Tibial artery (tissue), 4 donors: ENCODE measurements at regions not wholly inside any gene's neighbourhood (a gene's known extent, or its start where the extent isn't known, plus 50 kb on each side); places are given as distances from the start of the nearest gene placed in this dataset.
"Not testable (repeated sequence)": the region's sequence is repeated elsewhere in the genome, so short reads cannot be mapped to it uniquely, and the experiment has no call there.

Experiments used
- DNase-seq, 2 donors: peaks; one replicate each; pipeline ENCODE4 v3.0.0-alpha.2; 2019
- H3K27ac ChIP-seq, 2 donors: fragments of 200-600 bp; sonication (generic) in 1 of 2; 1 replicate in 1 of 2; 2 replicates in 1 of 2; pipeline ENCODE4 v1.5.1; 2018 to 2019; ENCODE audit warnings: mild to moderate bottlenecking in 1 of 2
- H3K27me3 ChIP-seq, 2 donors: fragments of 200-600 bp; sonication (generic) in 1 of 2; one replicate each; pipeline versions ENCODE4 v1.5.1 to v1.6.0; 2016 to 2019
- H3K36me3 ChIP-seq, 3 donors: fragments of 200-600 bp; sonication (generic) in 2 of 3; one replicate each; pipeline ENCODE4 v1.5.1; 2016 to 2019; ENCODE audit warnings: mild to moderate bottlenecking in 2 of 3
- H3K4me1 ChIP-seq, 4 donors: fragments of 200-600 bp; sonication (generic) in 2 of 4; 1 replicate in 3 of 4; 2 replicates in 1 of 4; pipeline ENCODE4 v1.5.1; 2016 to 2019
- H3K4me3 ChIP-seq, 2 donors: fragments of 200-600 bp; sonication (generic) in 1 of 2; 1 replicate in 1 of 2; 2 replicates in 1 of 2; pipeline ENCODE4 v1.5.1; 2018 to 2019; ENCODE audit warnings: mild to moderate bottlenecking in 2 of 2
- H3K9me3 ChIP-seq, 3 donors: fragments of 200-600 bp; sonication (generic) in 1 of 3; one replicate each; pipeline ENCODE4 v1.5.1; 2016 to 2019
- CTCF ChIP-seq, 2 experiments: fragments of 200-600 bp in 1 of 2; fragments of 450-650 bp in 1 of 2; IDR thresholded peaks; one replicate each; pipeline ENCODE4 v1.5.1; 2017 to 2019; ENCODE audit warnings: antibody characterized with exemption in 2 of 2, mild to moderate bottlenecking in 1 of 2, moderate library complexity in 1 of 2
- intact Hi-C: fragments of 100-400 bp; cut with DNase I; formaldehyde crosslinking; loops from one replicate; pipeline ENCODE4 v1.15.0; 2023; ENCODE audit warnings: low total_unique reads

GRCh38 chr1:143665606-143666005, 306.2 kb downstream of the FAM72C start:
- peaks cover 0 to 10% of the 10 kb centered on the region in 2 donors for H3K27me3 ChIP-seq
- H3K36me3 ChIP-seq, result no peaks in the 10 kb centered on the region
- no peak for DNase-seq
- H3K4me1 ChIP-seq, result peaks cover 0 to 9% (median 0%) of the 10 kb centered on the region in 4 donors
- no peak overlapping the region for H3K27ac ChIP-seq
- TF ChIP-seq CTCF (IDR thresholded peaks at IDR 0.05), result no peak
- H3K9me3 ChIP-seq, result peaks cover 0 to 14% (median 0%) of the 10 kb centered on the region in 3 donors
- intact Hi-C loops, result no loop called here
- no peak overlapping the region for H3K4me3 ChIP-seq

- H3K36me3 ChIP-seq, H3K4me1 ChIP-seq, H3K27ac ChIP-seq, H3K4me3 ChIP-seq, intact Hi-C loops, H3K9me3 ChIP-seq, DNase-seq: not testable (repeated sequence)
- peaks cover 0 to 13% of the 10 kb centered on the region in 2 donors for H3K27me3 ChIP-seq
Measured at GRCh38 chr1:143663056-143663455, 308.7 kb downstream of the FAM72C start.

- H3K36me3 ChIP-seq, result no peaks in the 10 kb centered on the region
- TF ChIP-seq CTCF (IDR thresholded peaks at IDR 0.05), result no peak
- no peaks in the 10 kb centered on the region for H3K9me3 ChIP-seq
- peaks cover 0 to 13% of the 10 kb centered on the region in 2 donors for H3K27me3 ChIP-seq
- no peak overlapping the region for H3K27ac ChIP-seq
- DNase-seq, result no peak
- peak overlapping the region in 1 of 2 donors; percentile 8 for H3K4me3 ChIP-seq
- intact Hi-C loops, result no loop called here
- H3K4me1 ChIP-seq, result peaks cover 0 to 9% (median 0%) of the 10 kb centered on the region in 4 donors
Measured at GRCh38 chr1:143661418-143662101, 310.2 kb downstream of the FAM72C start.

- H3K27me3 ChIP-seq, result peaks cover 0 to 13% of the 10 kb centered on the region in 2 donors
- H3K4me3 ChIP-seq, result no peak overlapping the region
- TF ChIP-seq CTCF (IDR thresholded peaks at IDR 0.05), result no peak
- H3K9me3 ChIP-seq, result no peaks in the 10 kb centered on the region
- intact Hi-C loops, result no loop called here
- H3K36me3 ChIP-seq, result no peaks in the 10 kb centered on the region
- peaks cover 0 to 9% (median 0%) of the 10 kb centered on the region in 4 donors for H3K4me1 ChIP-seq
- no peak overlapping the region for H3K27ac ChIP-seq
- no peak for DNase-seq
Measured at GRCh38 chr1:143660354-143660941, 311.3 kb downstream of the FAM72C start.

- TF ChIP-seq CTCF (IDR thresholded peaks at IDR 0.05), result no peak
- no peak overlapping the region for H3K27ac ChIP-seq
- intact Hi-C loops, result no loop called here
- H3K4me3 ChIP-seq, result no peak overlapping the region
- DNase-seq, result no peak
- H3K27me3 ChIP-seq, result peaks cover 0 to 14% of the 10 kb centered on the region in 2 donors
- H3K36me3 ChIP-seq, result no peaks in the 10 kb centered on the region
- H3K9me3 ChIP-seq, result no peaks in the 10 kb centered on the region
- no peaks in the 10 kb centered on the region for H3K4me1 ChIP-seq
Measured at GRCh38 chr1:143653429-143653802, 318.4 kb downstream of the FAM72C start.

- Histone ChIP-seq H3K9me3 (no peaks in the 10 kb centered on the region), H3K27me3 (peaks cover 0 to 14% of the 10 kb centered on the region in 2 donors), H3K36me3 (no peaks in the 10 kb centered on the region), H3K27ac (no peak overlapping the region), H3K4me3 (no peak overlapping the region), H3K4me1 (no peaks in the 10 kb centered on the region)
- no peak for TF ChIP-seq CTCF (IDR thresholded peaks at IDR 0.05)
- intact Hi-C loops, result no loop called here
- DNase-seq, result no peak
Measured at GRCh38 chr1:143652744-143653428, 318.9 kb downstream of the FAM72C start.
